Body of pancreas (tissue), 4 donors: ENCODE measurements at regions not wholly inside any gene's neighbourhood (a gene's known extent, or its start where the extent isn't known, plus 50 kb on each side); places are given as distances from the start of the nearest gene placed in this dataset.

Experiments used
- ATAC-seq: fragments of 150-250 bp; one replicate; pipeline ENCODE4 v1.9.1; 2016
- DNase-seq, 4 donors: peaks; one replicate each; pipeline ENCODE4 v3.0.0-alpha.2; 2019
- H3K27ac ChIP-seq, 4 donors: fragments of 200-600 bp; sonication (generic); 1 replicate in 3 of 4; 2 replicates in 1 of 4; pipeline versions ENCODE4 v1.5.1 to v1.6.1; 2016 to 2019; ENCODE audit warnings: mild to moderate bottlenecking in 1 of 4, mixed read lengths in 1 of 4, moderate library complexity in 1 of 4
- H3K27me3 ChIP-seq, 2 donors: fragments of 200-600 bp; sonication (generic); one replicate each; pipeline ENCODE4 v1.6.0; 2016; ENCODE audit warnings: mild to moderate bottlenecking in 1 of 2
- H3K36me3 ChIP-seq, 2 donors: fragments of 200-600 bp; sonication (generic); replicated peaks in 1 of 2; 2 replicates each; pipeline ENCODE4 v1.5.1; 2016; ENCODE audit warnings: low read depth in 2 of 2; ENCODE audit not compliant: insufficient read depth in 1 of 2
- H3K4me1 ChIP-seq: fragments of 200-600 bp; sonication (generic); one replicate; pipeline ENCODE4 v1.6.0; 2016
- H3K4me3 ChIP-seq, 2 donors: fragments of 200-600 bp; sonication (generic); 1 replicate in 1 of 2; 2 replicates in 1 of 2; pipeline ENCODE4 v1.5.1; 2016 to 2019
- H3K9me3 ChIP-seq, 3 donors: fragments of 200-600 bp; sonication (generic); 1 replicate in 2 of 3; 2 replicates in 1 of 3; pipeline ENCODE4 v1.5.1; 2016
- CTCF ChIP-seq, 7 experiments: fragments of 450-650 bp in 4 of 7; fragments of 200-600 bp in 3 of 7; sonication (generic) in 3 of 7; IDR thresholded peaks; one replicate each; pipeline ENCODE4 v1.5.1; 2016 to 2019; ENCODE audit warnings: antibody characterized with exemption in 7 of 7
- POLR2A ChIP-seq, 3 donors: fragments of 450-650 bp; IDR thresholded peaks; one replicate each; pipeline ENCODE4 v1.6.1; 2016; ENCODE audit warnings: antibody characterized with exemption in 3 of 3, mild to moderate bottlenecking in 2 of 3
- WGBS, 2 donors: methylation state at CpG; one replicate each; pipeline ENCODE4 v1.1.5; 2017; 5-methylcytosine and 5-hydroxymethylcytosine counted together
- intact Hi-C: fragments of 100-400 bp; cut with DNase I; formaldehyde crosslinking; loops from one replicate; pipeline ENCODE4 v1.15.1; 2023

GRCh38 chr11:23308041-23308440, 447.8 kb upstream of the CCDC179 start:
- WGBS, 2 donors: 62 to 66% methylated on average over 2 of the region's 2 CpGs
- ATAC-seq (no peak), DNase-seq (no peak)
- no peaks in the 10 kb centered on the region for H3K9me3 ChIP-seq
- H3K36me3 ChIP-seq: no peaks in the 10 kb centered on the region
- H3K27ac ChIP-seq: no peak overlapping the region
- no peak overlapping the region for H3K4me3 ChIP-seq
- no peak for TF ChIP-seq CTCF (IDR thresholded peaks at IDR 0.05)
- no peak for TF ChIP-seq POLR2A (IDR thresholded peaks at IDR 0.05)
- no peaks in the 10 kb centered on the region for H3K27me3 ChIP-seq
- H3K4me1 ChIP-seq: no peaks in the 10 kb centered on the region
- intact Hi-C loops: no loop called here

- H3K9me3 ChIP-seq: no peaks in the 10 kb centered on the region
- H3K4me1 ChIP-seq: no peaks in the 10 kb centered on the region
- intact Hi-C loops: no loop called here
- DNase-seq (no peak), ATAC-seq (no peak)
- H3K27me3 ChIP-seq: no peaks in the 10 kb centered on the region
- H3K27ac ChIP-seq: no peak overlapping the region
- WGBS, 2 donors: 82 to 91% methylated on average over 1 of the region's 1 CpG
- TF ChIP-seq CTCF (IDR thresholded peaks at IDR 0.05) (no peak), POLR2A (IDR thresholded peaks at IDR 0.05) (no peak)
- no peak overlapping the region for H3K4me3 ChIP-seq
- H3K36me3 ChIP-seq: no peaks in the 10 kb centered on the region
Measured at GRCh38 chr11:23310276-23310675, 450.0 kb upstream of the CCDC179 start.

GRCh38 chr11:23311986-23312940, 452.0 kb upstream of the CCDC179 start:
- Histone ChIP-seq H3K4me3 (no peak overlapping the region), H3K27ac (no peak overlapping the region), H3K4me1 (no peaks in the 10 kb centered on the region), H3K9me3 (no peaks in the 10 kb centered on the region), H3K27me3 (no peaks in the 10 kb centered on the region), H3K36me3 (no peaks in the 10 kb centered on the region)
- intact Hi-C loops: no loop called here
- WGBS, 2 donors: 27 to 34% methylated on average over 5 of the region's 5 CpGs
- DNase-seq (no peak), ATAC-seq (no peak)
- TF ChIP-seq POLR2A (IDR thresholded peaks at IDR 0.05) (no peak), CTCF (IDR thresholded peaks at IDR 0.05) (no peak)

- intact Hi-C loops: no loop called here
- no peak for TF ChIP-seq CTCF (IDR thresholded peaks at IDR 0.05)
- TF ChIP-seq POLR2A (IDR thresholded peaks at IDR 0.05): no peak
- WGBS, 2 donors: 50% methylated on average over 1 of the region's 1 CpG
- DNase-seq: no peak
- Histone ChIP-seq H3K27ac (no peak overlapping the region), H3K36me3 (no peaks in the 10 kb centered on the region), H3K27me3 (no peaks in the 10 kb centered on the region), H3K4me1 (no peaks in the 10 kb centered on the region), H3K9me3 (no peaks in the 10 kb centered on the region), H3K4me3 (no peak overlapping the region)
- ATAC-seq: no peak
Measured at GRCh38 chr11:23313001-23313400, 452.7 kb upstream of the CCDC179 start.

- intact Hi-C loops: no loop called here
- ATAC-seq: no peak
- no peak for TF ChIP-seq POLR2A (IDR thresholded peaks at IDR 0.05)
- TF ChIP-seq CTCF (IDR thresholded peaks at IDR 0.05): no peak
Measured at GRCh38 chr11:23314162-23314561, 453.9 kb upstream of the CCDC179 start.

More at GRCh38 chr11:23314162-23314561, 453.9 kb upstream of the CCDC179 start:
- H3K9me3 ChIP-seq: no peaks in the 10 kb centered on the region
- no peak for DNase-seq
- WGBS, 2 donors: 74 to 77% methylated on average over 3 of the region's 3 CpGs
- no peaks in the 10 kb centered on the region for H3K4me1 ChIP-seq
- no peaks in the 10 kb centered on the region for H3K27me3 ChIP-seq
- H3K27ac ChIP-seq: no peak overlapping the region
- no peaks in the 10 kb centered on the region for H3K36me3 ChIP-seq
- H3K4me3 ChIP-seq: no peak overlapping the region
